GM19395 (cell line): ENCODE measurements at regions not wholly inside any gene's neighbourhood (a gene's known extent, or its start where the extent isn't known, plus 50 kb on each side); places are given as distances from the start of the nearest gene placed in this dataset.

ENCODE experiments used
- ATAC-seq: cut with Tn5 transposase; IDR thresholded peaks from one replicate; pipeline ENCODE4 v1.9.1; 2021; ENCODE audit warnings: mild to moderate bottlenecking, moderate library complexity; ENCODE audit not compliant: unreplicated experiment

DNA sequence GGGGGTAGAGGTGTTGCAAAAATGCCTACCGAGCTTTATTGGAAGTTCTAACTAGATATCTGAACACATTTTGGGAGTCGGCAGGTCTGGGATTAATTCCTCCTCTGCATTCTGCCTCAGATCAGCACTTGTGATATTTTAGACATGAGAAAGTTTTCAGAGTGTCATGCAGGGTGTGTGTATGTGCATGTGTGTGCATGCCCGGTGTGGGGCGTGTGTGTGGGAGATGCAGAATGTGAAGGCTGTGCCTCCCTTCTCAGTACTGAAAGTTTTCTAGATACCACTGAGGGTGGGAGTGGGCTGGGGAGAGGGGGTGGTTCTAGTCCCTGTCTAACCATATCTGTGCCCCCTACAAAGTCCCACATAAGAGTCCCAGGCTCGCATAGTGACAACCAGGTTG, 180.0 kb upstream of the NTM start:
- no peak for ATAC-seq

DNA sequence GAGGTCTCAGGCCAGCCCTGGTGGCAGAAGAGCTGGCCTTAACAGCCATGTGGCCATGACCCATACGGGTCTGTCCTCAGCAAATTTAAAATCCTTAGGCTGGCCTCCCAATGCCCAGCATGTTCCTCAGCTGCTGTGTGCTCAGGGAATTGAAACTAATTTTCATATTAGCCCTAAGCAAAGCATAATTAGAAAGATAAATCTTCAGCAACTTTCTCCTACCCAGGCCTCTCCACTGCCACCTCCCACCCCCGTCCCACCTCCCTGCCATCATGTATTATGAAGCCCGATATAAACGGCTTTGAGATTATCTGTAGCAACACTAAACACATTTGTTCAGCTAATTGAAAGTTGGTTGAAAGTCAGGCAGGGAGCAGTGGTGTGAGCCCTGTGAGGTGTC, 178.8 kb upstream of the NTM start:
- ATAC-seq: no peak

DNA sequence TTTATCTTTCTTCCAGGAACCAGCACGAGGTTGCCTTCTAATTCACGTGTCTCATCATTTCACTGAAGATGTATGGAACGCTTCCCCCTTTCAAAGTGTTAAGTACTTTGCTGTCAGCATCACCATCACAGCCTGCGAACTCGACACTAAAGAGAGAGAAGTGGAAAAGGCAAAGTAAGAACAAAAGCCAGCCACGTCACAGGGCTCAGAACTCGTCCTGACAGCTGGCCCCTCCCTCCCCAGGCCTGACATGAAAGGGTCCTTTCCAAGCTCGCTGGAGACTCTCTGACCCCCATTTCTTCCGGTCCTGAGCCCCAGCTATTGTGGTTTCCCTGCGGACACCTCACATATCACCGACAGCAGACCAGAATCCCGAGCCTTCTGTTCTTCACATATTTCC, 177.8 kb upstream of the NTM start:
- ATAC-seq: no peak

DNA sequence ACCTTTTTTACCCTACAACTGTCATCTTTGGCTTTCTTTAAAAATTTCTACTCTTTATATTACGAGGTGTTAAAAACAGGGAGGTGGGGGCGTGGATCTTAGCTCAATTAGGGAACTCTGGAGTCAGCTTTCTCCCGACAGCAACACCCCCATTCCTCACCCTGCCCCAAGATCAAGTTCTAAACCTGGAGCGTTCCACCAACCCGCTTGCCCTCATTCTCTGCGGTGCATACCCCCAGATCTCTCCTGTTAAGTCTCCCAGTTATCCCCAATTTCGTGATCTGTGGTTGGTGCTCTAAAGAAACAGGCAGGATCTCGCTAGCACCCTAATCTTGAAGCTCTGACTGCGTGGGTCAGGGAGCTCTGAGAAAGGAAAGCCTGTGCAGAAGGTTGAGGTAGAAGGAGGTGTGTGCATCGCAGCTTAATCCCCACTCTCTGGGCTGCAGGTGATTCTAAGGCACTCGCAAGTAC, 177.3 kb upstream of the NTM start:
- no peak for ATAC-seq

DNA sequence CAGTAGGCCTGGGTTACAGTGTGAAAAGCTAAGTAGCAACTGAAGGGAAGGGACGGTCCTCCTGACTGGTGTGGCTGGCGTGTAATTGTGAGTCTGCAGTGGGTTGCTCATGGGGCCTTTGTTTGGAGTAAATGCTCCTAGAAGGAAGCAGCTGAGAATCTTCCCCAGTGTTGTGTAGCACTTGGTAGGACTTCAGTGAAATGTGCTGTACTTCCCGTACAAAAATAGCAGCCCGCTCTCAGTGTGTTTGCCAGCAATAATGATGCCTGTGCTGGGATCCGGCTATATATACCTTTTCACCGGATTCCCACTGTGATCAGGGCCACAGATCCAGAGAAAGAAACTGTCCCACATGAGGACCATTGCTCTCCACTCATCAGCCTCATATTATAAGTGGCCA, 175.7 kb upstream of the NTM start:
- no peak for ATAC-seq

DNA sequence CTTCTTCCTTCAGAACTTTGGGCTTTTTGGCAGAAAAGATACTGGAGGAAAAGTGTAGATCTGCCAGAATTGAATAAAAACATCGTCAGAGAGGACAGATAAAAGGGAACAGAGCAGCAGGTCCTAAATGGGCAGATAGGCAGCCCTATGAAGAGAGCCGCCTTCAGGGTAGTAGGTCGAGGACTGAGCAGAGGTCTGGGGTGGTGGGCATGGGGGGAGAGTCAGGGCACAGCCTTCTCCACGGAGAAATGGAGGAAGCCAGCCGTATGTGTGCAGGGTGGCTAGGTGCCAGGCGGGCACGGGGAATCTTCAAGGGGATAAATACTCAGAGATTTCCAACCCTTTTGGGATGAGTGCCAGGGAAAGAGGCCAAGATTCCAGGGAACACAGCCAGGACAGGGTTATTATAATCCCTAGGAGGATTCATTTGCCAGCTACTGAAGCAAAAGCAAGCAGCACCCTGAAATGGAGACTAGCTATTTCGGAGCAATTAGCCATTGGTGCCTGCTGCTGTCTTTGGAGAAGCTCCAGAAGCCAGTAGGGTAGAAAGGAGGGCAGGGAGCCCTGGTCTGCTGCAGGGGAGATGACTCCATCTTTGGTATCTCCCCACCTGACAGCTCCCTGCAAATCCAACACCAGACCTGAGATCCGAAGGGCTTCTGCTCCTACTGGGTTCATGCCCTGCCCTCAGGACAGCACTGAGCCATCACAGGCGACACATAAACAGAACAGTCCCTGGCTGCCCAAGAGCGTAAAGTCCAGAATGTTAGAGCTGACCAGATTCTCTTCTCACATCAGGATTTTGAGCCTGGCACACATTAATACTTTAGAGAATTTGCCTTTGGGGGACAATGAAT, 174.5 kb upstream of the NTM start:
- no peak for ATAC-seq

DNA sequence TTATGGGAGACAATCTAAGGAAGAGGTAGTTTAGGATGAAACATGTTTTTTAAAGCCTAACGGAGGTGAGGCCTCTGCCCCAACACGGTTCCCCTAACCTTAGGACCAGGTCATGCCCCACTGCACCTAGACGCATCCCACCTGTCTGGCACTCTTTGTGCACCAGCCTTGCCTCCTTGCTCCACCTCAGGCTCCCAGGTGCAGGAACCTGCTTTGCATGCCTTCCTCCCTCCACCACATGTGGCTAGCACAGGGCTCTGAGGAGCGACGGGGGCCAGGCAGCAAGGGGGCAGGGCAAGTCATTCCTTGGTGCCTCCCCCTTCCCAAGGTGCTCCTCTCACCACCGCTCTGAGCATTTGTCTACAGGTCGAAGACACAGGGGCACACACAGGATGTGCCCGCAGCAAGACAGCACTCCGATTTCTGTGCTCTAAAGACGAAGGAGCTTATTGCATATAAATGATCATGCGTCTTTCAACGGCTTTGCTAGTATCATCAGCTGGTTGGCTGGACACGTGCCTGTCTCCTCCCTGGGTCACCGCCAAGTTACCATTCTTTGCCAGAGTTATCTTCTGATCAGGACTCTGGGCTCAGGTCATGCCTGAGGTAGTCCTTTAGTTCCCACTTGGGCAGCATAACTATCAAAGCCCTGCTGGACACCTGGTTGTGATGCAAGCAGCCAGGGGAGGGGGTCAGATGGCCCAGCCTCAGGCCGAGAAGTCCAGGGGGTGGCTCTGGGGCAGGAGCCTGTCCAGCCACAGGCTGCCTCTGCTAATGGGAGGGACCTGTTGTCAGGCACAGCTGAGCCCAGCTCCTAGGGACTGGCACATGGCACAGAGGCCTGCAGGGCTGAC, 172.0 kb upstream of the NTM start:
- no peak for ATAC-seq

DNA sequence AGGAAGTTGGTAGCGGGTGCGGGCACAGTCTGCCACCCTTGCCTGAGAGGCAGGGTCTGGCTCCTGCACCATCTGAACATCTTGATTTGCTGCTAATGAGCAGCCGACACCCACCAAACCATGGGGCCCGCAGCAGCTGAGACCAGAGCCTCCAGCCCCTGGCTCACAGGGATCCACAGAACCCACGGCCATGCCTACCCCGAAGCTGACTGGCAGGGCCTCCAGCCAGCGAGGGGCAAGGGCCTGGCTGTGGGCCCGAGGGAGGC, 171.5 kb upstream of the NTM start:
- no peak for ATAC-seq

DNA sequence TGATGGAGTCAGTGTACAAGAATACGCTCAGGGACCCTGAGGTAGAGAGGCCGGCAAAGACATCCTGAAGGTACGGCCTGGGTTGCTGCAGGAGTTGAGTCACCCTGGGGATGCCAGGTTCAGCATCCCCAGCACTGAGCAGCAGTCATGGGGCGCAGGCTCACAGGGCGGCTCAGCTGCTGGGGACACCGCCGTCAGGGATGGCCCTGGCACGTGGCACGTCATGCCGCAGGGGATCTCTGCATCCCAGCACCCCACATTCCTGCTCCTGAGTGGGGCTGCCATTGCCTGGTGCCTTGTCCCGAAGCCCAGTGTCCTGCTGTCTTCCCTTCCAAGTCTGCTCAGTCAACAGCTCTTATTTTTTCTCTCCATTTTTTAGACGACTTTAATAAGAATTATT, 168.7 kb upstream of the NTM start:
- ATAC-seq: no peak

DNA sequence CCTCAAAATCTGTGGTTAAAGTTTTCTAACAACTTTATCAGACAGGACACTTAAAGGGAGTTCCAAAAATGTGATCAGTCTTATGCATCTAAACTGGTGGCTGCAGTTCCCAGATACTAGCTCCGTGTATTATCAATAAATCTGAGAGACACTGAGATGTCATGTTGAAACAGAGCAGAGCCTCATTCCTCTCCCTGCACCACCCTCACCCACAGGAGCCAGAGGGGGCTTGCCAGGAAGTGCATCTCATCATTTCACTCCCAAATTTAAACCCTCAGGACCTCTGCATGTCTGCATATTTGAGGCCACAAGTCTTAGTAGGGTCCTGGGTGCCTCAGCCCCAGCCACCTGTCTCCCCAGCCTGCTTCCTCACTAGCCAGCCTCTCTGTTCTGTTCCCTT, 167.4 kb upstream of the NTM start:
- ATAC-seq: no peak

DNA sequence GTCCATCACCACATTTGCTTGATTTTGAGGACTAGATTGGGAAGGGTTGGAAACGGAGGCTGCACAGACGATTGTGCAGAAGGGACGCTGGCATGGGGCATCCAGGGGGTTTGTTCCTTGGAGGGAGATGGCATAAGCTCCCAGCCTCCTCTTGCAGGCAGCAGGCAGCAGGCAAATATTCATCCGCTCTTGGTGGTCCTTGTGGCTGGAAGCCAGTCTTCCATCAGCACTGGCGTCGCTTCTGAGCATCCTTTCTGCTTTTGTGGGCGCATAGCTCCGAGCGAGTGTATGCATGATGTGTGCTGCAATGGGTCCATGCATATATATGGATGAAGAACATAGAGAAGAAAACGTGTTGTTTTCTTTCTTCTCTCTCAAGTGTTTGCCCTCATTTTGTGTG, 166.1 kb upstream of the NTM start:
- no peak for ATAC-seq

DNA sequence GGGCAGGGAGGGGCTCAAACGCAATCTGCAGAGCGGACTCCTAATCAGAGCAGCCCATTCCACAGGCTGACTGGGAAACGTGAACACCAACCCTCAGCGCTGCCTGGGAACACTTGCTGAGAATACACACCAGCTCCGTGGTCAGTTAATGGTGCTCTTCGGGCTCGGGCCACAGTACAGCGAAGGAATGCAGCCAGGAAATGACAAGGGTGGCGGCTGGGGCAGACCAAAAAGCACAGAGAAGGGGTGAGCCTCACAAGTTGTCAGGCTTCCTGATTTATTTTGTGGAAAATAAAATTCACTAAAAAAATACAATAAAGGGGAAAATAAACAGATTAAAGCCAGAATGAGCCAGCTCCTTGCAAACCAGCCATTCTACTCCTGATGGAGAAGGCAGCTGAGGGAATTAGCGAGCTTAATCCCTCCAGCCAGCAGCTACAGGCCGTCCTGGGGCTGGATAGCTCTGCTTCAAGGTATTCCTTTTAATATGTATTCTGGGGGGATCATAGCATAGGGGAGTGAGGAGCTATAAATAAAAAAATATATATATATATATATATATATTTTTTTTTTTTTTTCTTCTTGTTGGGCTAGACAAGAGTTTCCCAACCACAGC, 165.5 kb upstream of the NTM start:
- no peak for ATAC-seq

DNA sequence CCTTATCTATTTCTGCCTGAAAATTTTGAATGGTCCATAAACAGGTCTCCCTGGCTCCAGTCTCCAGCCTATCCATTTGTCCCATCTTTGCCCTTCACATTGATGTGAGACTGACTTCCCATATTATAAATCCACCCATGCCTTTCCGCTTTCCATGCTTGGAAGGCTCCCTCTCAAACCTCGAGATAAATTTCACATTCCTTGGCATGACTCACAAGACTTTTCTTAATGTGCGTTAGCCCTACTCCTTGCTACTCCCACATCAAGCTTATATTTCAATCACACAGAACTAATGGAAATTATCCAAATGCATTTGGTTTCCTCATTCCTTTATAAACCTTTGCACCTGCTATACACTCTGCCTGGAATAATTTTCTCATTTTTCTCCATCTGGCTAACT, 163.7 kb upstream of the NTM start:
- ATAC-seq: no peak

DNA sequence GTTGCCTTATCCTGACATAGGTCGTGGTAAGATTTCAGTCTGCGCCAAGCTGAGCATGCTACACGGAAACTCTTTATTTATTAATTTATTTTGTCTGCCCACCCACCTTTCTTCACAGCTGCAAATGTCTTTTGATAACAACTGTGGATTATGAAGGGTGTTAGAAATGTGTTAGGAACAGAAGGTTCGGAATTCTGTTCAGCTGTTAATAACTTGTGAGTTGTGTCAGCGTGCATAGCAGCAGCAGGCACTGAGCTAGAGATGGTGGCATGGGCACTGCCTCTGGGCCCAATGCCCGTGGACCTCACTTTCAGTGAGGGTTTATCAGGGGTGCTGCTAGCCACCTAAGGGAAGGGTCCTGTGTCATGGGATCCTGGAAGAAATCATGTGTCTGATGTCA, 162.5 kb upstream of the NTM start:
- ATAC-seq: no peak

DNA sequence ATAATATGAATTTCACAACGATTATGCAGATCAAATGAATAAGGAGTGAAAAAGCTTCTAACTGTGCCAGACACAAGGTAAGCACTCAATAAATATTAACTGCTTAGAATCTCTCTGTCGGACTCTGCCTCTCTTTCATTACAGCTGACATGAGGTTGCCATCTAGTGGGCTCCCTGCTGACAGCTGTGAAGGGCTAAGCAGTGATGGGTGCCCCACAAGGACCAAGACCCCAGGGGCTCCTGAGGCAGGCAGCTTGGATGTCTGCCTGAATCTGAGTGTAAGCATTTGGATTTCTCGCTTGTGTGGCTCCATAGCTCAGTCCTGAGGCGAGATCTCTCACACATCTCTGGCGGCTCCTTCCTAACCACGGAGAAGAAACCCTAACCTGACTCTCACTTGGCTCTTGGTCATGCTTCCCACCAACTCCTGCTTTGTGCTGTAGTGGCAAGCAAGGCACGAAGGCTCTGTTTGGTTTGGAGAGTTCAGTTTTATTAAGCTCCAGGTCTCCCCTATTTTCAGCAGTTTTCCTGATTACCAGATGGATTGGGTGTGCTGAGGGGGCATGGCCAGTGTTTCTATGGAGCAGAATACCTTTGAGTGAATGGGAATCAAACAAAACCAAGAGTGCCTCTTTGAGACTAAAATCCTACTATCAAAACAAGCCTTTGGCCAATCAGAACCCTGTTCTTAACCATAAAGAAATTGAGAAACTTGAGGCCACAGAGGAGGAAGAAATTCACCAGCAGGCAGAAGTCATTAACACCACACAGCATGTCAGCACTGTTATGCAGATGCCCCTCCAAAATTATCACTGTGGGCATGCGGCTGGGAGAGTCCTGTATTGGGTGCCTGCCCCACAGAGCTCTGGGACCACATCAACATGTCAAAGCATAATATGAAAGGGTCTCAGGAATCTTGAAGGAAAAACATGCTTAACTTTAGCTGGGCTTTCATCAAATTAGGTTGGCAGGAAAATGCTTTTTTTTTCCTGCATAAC, 152.8 kb upstream of the NTM start:
- ATAC-seq: no peak

DNA sequence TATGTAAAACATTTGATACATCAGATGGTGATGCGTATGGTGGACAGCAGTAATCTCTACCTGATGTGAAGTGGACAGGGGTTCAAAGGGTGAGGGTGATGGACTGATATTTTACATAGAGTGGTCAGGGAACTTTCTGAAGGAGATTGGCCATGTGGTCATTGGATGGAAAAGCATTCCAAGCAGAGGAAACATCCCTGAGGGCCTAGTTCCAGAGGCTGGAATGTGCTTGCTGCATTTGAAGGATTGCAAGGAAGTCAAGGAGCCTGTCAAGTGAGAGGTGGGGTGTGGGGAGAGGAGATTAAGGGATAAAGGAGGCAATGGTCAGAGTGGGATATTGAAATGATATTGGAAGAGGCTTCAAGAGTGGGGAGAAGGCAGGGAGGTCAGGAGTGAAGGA, 151.9 kb upstream of the NTM start:
- ATAC-seq: no peak

DNA sequence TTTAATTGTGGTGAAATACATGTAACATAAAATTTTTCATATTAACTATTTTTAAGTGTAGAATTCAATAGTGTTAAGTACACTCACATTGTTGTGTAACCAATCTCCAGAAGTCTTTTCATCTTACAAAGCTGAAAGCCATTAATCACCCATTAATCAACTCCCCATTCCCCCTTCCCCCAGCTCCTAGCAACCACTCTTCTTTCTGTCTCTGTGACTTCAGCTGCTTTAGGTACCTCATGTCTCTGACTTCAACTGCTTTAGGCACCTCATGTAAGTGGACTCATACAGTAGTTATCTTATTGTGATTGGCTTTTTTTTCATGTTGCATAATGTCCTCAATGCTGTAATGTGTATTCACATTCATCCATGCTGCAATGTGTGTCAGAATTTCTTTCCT, 150.8 kb upstream of the NTM start:
- ATAC-seq: no peak

DNA sequence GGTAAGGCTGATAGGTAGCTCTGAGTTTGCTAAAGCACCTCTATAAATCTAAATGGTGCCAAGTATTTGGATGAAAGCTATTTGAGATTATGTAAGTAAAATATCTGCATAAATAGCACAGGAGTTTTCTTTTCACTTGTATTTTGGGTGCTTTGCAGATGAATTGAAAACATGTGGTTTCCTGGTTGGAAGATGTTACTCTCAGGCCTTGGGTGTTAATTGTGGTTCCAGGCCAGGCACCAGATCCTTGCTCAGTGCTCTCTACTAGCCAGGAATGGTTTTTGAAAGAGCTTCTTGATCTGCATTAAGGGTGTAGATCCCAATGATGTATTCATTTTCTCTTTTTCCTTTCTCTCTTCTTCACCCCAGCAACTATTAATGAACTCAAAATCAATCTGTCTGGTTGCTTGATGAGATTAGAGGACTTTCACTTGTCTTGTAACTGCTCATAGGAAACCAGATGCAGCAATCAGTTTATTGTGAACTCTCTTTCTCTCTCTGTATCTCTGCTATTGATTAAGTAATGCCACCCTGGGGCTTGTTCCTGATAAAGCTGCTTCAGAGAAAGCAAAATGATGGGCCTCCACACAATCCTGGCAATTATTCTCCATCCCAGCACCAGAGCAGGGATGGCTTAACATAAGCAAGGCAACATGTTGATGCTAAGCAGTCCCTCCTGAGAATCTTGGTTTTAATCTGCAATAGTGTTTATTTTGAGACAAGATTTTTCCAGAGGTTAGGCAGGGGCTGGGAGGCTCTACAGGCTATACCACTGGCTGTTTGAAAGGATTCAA, 147.0 kb upstream of the NTM start:
- ATAC-seq: no peak

DNA sequence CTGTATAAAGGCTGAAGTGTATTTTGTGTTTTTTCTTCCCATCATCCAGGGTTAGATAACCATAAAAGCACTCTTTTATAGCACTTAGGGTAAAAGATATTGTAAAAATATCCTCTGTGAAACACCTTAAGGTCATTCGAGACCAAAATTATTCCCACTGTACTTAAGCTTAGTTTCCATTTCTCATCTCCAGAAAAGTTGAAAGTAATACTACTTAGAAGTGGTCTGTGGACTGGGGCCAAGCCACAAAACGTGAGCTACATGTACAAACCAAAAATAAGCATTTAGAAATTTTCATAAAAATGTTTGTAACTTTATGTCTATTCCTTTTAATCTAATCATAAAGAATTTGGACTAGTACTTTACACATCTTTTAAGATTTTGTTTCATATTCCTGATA, 142.0 kb upstream of the NTM start:
- no peak for ATAC-seq

DNA sequence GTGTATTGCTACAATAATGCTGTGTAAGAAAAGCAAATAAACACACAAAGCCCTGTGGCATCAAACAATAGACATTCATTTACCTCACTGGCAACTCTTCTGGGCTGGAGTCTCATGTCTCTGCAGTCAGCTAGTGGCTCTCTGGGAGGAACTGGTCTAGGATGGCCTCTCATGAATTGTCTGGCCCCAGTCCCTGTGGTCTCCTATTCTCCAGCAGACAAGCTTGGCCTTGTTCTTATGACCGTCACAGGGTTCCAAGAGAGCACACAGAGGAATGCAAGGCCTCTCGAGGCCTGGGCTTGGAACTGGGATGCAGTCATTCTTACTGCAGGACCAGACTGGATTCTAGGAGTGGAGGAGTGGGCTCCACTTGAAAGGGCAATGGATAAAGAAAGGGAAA, 141.2 kb upstream of the NTM start:
- ATAC-seq: no peak
